ENCODE measurements at regions not wholly inside any gene's neighbourhood (a gene's known extent, or its start where the extent isn't known, plus 50 kb on each side); places are given as distances from the start of the nearest gene placed in this dataset.
A peak's percentile ranks its signal among the peaks of the same experiment; 100 is the strongest.

DNA sequence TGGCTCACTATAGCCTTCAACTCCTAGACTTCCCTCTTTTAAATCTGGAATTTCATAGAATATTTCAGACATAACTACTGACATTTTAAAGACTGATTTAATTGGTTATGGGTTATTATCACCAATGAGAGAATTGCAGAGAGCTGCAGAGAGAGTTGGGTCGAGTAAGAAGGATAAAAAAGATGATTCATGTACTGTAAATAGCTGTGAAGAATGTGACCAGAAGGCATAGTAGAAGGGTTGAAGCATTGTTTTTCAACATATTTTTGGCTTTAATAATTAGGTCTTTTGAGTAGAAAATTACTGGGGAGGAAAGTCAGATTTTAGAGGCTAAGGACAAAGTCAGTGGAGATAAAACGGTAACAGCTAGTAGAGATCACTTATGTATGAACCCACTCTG is 503.2 kb upstream of the SLC8A1 start:
- Mint-ChIP-seq H3K36me3 (ENCODE audit: low read depth) (no peaks in the 10 kb centered on the region), H3K4me3 (ENCODE audit: unreplicated experiment) (no peak overlapping the region), H3K27ac (ENCODE audit: unreplicated experiment) (no peak overlapping the region), H3K4me1 (ENCODE audit: low read depth) (no peaks in the 10 kb centered on the region), H3K9me3 (ENCODE audit: low read depth) (no peaks in the 10 kb centered on the region), H3K27me3 (ENCODE audit: low read depth) (peaks cover 4% of the 10 kb centered on the region)
- no peak for DNase-seq (ENCODE audit: low spot score)
- TF ChIP-seq, protein P1, sequence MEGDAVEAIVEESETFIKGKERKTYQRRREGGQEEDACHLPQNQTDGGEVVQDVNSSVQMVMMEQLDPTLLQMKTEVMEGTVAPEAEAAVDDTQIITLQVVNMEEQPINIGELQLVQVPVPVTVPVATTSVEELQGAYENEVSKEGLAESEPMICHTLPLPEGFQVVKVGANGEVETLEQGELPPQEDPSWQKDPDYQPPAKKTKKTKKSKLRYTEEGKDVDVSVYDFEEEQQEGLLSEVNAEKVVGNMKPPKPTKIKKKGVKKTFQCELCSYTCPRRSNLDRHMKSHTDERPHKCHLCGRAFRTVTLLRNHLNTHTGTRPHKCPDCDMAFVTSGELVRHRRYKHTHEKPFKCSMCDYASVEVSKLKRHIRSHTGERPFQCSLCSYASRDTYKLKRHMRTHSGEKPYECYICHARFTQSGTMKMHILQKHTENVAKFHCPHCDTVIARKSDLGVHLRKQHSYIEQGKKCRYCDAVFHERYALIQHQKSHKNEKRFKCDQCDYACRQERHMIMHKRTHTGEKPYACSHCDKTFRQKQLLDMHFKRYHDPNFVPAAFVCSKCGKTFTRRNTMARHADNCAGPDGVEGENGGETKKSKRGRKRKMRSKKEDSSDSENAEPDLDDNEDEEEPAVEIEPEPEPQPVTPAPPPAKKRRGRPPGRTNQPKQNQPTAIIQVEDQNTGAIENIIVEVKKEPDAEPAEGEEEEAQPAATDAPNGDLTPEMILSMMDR (IDR thresholded peaks at IDR 0.05) = no peak

DNA sequence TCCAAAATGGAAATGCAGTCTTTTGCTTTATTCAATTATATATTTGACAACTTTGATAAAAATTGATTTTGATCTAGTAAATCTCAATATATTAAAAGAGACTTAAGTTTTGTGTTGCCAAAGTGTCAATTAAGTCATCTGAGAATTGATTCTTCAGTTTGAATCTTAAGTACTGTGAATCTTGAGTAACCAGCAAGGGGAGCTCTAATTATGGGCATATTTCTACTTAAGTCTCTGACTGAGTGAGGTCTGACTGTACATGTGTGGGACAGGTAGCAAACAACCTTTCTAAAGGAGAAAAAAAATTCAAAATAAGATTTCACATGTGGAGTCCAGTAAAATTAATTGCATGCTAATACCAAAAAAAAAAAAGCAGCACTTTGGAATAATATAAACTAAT is 503.7 kb upstream of the SLC8A1 start:
- peaks cover 1% of the 10 kb centered on the region for H3K27me3 Mint-ChIP-seq (ENCODE audit: low read depth)
- no peak for DNase-seq (ENCODE audit: low spot score)
- H3K9me3 Mint-ChIP-seq (ENCODE audit: low read depth) = no peaks in the 10 kb centered on the region
- no peaks in the 10 kb centered on the region for H3K36me3 Mint-ChIP-seq (ENCODE audit: low read depth)
- H3K4me3 Mint-ChIP-seq (ENCODE audit: unreplicated experiment) = no peak overlapping the region
- TF ChIP-seq, protein P1 (IDR thresholded peaks at IDR 0.05) = peak; percentile 11
- H3K4me1 Mint-ChIP-seq (ENCODE audit: low read depth) = no peaks in the 10 kb centered on the region
- H3K27ac Mint-ChIP-seq (ENCODE audit: unreplicated experiment) = no peak overlapping the region

DNA sequence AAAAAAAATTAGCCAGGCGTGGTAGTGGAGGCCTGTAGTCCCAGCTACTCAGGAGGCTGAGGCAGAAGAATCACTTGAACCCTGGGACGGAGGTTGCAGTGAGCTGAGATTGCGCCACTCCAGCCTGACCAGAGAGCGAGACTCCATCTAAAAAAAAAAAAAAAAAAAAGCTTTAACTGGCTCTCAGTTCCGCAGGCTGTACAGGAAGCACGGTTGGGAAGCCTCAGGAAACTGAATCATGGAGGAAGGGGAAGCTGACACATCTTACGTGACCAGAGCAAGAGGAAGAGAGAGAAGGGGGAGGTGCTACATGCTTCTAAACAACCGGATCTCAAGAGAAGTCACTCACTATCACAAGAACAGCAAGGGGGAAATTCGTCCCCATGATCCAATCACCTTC is 505.6 kb upstream of the SLC8A1 start:
- H3K27me3 Mint-ChIP-seq (ENCODE audit: low read depth) = peaks cover 4% of the 10 kb centered on the region
- no peak for DNase-seq (ENCODE audit: low spot score)
- H3K36me3 Mint-ChIP-seq (ENCODE audit: low read depth) = no peaks in the 10 kb centered on the region
- H3K4me1 Mint-ChIP-seq (ENCODE audit: low read depth) = peaks cover 3% of the 10 kb centered on the region
- H3K27ac Mint-ChIP-seq (ENCODE audit: unreplicated experiment) = no peak overlapping the region
- no peaks in the 10 kb centered on the region for H3K9me3 Mint-ChIP-seq (ENCODE audit: low read depth)
- H3K4me3 Mint-ChIP-seq (ENCODE audit: unreplicated experiment) = no peak overlapping the region
- TF ChIP-seq, protein P1 (IDR thresholded peaks at IDR 0.05) = no peak

DNA sequence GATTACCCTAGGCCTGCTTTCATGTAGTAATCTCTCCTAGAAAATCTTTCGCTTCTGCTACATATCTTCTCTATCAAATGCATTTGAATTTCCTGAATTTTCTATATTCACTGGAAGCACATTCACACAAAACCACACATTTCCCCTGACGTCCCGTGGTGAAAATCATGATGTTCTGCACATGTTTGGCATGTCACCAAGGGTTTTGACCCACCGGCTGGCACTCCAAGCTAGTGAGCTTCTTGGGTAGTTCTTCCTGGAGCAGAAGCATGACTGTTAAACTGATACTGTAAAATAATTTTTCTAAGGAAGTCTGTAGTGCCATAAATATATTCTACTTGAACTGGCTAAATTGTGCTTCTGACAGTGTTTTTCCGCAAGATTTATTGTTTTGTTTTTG is 510.1 kb upstream of the SLC8A1 start:
- peaks cover 3% of the 10 kb centered on the region for H3K4me1 Mint-ChIP-seq (ENCODE audit: low read depth)
- no peaks in the 10 kb centered on the region for H3K9me3 Mint-ChIP-seq (ENCODE audit: low read depth)
- TF ChIP-seq, protein P1 (IDR thresholded peaks at IDR 0.05) = no peak
- H3K36me3 Mint-ChIP-seq (ENCODE audit: low read depth) = no peaks in the 10 kb centered on the region
- H3K4me3 Mint-ChIP-seq (ENCODE audit: unreplicated experiment) = no peak overlapping the region
- H3K27me3 Mint-ChIP-seq (ENCODE audit: low read depth) = peaks cover 5% of the 10 kb centered on the region
- no peak for DNase-seq (ENCODE audit: low spot score)
- H3K27ac Mint-ChIP-seq (ENCODE audit: unreplicated experiment) = no peak overlapping the region

DNA sequence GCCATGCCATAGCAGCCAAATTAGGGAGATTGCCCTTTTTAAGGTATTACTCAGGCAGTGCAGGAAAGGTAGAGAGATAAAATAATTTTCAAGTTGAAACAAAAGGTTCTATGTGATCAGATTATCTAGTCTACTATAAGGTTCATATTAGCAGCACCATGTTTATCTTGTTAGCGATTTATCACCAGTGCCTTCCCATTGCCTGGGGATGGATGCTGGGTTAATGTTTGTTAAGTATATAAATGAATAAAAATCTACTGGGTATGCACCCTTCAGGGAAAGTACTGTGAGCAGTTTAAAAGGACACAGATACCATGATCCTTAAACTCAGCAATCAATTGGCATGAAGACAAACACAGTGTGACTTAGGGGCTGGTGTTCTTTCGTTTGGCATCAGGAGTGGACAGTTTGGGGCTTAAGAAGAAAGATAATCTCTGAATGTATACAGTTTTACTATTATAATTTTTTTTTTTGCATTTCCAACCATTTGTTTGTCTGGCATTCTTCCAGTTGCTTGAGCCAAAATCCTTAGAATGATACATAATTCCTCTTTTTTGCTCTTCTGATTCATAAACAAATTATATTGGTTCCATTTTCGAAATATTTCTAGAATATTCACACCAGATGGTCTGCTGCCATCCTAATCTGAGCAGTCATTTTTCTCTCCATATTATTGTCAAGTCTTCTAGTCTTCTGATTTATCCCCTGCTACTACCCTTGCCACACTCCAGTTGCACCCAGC is 512.8 kb upstream of the SLC8A1 start:
- no peaks in the 10 kb centered on the region for H3K9me3 Mint-ChIP-seq (ENCODE audit: low read depth)
- H3K27me3 Mint-ChIP-seq (ENCODE audit: low read depth) = peaks cover 5% of the 10 kb centered on the region
- no peak for DNase-seq (ENCODE audit: low spot score)
- no peaks in the 10 kb centered on the region for H3K36me3 Mint-ChIP-seq (ENCODE audit: low read depth)
- H3K4me3 Mint-ChIP-seq (ENCODE audit: unreplicated experiment) = no peak overlapping the region
- H3K4me1 Mint-ChIP-seq (ENCODE audit: low read depth) = peaks cover 3% of the 10 kb centered on the region
- no peak overlapping the region for H3K27ac Mint-ChIP-seq (ENCODE audit: unreplicated experiment)
- TF ChIP-seq, protein P1 (IDR thresholded peaks at IDR 0.05) = no peak

Measured in chondrocyte (in vitro differentiated cells).